Stimulated activated CD8-positive, alpha-beta memory T cell treated with anti-CD3 and anti-CD28 coated beads, Interleukin-7, amount 100 ng/mL, for 48 hours (primary cell): ENCODE measurements at regions not wholly inside any gene's neighbourhood (a gene's known extent, or its start where the extent isn't known, plus 50 kb on each side); places are given as distances from the start of the nearest gene placed in this dataset.

Experiments used
- DNase-seq, 2 donors: peaks; one replicate each; pipeline ENCODE4 v3.0.0-alpha.2; 2020; ENCODE audit warnings: low read depth in 1 of 2; ENCODE audit errors: extremely low read depth in 1 of 2

DNA sequence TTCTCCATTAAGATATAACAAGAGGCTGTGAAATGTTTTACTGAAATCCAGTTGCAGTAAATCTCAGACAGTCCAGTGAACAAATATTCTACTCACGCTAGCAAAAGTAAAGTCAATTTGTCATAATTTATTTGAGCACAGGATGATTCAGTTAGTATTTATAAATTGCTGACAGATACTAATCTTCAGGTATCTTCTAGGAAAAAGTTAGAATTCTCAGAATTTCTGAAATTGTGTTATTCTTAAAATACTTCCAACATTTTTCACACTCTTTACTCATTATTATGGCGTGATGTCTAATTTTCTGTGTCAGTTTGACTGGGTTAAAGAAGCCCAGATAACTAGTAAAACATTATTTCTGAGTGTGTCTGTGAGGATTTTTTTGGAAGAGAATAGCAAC lies 460.2 kb upstream of the ACVR2A start:
- DNase-seq, result no peak

DNA sequence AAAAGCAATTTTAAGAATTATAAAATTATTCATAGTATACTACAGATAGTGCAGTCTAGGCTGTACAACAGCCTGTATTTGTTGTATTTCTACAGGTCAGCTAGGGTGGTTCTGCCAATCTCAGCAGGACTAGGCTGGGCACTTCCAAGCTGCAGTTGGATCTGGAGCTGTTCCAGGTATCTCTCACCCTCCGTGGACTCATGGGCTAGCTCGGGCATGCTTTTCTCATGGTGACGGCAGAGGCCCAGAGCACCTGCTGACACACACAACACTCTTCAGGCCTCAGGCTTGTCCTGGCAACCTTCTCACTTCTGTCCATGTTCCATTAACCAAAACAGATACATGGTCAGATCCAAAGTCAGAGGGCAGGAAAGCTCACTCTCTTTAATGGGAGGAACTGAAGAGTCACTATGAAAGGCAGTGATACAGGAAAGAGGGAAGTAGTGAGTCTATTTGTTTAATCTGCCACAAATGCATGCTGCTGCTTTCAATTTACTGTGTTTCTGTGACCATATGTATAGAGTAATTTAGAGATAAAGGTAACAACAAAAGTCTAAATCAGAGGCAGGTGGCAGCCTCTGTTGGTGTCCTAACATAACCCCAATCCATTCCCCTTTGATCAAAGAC lies 462.4 kb upstream of the ACVR2A start:
- no peak for DNase-seq

DNA sequence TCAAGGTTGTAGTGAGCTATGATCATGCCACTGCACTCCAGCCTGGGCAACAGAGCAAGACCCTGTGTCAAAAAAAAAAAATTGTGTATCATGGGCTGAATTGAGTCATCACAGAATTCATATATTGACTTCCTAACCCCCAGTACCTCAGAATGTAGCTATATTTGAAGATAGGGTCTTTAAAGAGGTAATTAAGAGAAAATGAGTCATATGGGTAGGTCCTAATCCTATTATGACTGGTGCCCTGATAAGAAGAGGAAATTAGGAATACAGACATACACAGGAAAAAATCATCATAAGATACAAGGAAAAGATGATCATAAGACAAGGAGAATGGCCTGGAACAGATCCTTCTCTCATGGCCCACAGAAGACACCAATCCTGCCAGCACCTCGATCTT lies 466.4 kb upstream of the ACVR2A start:
- DNase-seq, result no peak

GRCh38 chr2:147375073-147375472 lies 469.8 kb upstream of the ACVR2A start:
- DNase-seq, result no peak

DNA sequence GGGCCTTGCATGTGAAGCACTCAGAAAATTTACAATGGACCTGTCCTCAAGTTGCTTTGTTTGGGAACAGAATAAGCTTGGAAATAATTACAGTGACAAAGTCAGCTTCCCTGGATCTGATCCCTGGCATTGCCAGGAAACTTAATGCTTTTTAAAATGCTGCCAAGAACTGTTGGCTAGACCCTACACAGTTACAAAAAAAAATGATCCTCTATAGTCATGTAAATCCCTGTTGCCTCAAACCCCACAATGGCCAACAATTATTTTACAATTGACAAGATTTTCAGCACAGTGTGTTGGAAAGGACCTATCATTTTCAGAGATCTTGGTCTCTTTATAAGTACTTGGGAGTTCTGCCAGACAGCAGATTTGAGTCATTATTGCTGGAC lies 470.4 kb upstream of the ACVR2A start:
- no peak for DNase-seq

DNA sequence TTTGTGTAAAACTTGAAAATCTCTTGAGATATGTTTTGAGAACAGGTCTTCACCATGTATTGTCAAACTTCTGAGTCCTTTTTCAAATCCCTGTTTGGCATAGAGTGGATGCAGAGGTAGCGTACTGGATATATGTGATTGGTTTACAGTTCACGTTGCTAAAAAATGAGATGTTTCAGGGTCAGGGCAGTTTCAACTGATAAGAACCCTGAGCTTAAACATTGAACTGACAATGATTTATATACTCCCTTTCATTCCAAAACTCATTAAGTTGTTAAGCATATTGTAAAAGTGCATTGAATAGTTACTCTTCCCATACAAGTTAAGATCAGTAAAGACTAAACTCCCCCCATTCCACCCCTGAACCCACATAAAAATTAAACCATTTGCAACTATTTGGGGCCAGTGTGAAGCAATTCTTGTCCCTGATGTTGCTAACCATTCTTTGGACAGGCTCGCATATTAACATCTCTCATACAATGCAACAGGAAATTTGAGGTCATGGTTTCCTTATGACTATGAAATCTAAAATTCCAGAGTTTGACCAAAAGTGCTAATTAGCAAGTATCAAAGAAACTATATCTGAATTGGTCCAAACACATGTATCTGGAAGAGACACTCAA lies 470.9 kb upstream of the ACVR2A start:
- DNase-seq, result no peak

DNA sequence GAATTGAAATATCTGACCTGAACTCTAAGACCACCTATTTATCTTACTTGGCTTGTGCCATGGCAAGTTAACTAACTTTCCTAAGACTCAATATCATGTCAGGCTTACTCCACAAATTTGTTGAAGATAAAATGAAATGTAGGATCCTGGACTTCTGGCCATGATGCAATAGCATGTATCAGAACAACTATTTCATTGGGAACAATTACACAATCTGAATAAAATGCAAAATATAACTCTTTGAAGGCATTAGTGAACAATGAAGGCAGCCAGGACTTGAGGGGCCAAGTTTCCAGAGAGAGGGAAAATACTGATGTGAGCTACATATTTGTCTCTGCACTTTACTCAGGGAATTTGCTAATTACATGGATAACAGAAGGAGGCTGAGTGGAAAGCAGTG lies 476.5 kb upstream of the ACVR2A start:
- no peak for DNase-seq

GRCh38 chr2:147366279-147366678 lies 478.6 kb upstream of the ACVR2A start:
- DNase-seq, result no peak

DNA sequence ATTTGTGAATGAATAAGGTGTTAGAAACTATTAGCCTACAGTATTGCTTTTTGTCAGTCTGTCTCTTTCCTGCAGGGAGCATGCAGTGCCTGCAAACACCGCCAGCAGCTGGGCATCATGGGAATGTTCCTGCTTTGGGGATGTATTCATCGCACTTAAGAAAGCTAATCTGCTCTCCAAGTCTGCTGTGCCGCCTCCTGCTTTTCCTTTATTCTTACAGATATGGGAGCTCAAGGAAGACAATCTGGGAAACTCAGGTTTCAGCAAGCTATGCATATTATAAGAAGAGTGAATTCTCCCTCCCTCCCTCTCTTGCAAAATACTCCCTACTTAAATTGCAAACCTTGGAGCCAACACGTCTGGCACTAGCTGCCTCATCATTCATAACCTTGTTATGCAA lies 479.2 kb upstream of the ACVR2A start:
- no peak for DNase-seq

DNA sequence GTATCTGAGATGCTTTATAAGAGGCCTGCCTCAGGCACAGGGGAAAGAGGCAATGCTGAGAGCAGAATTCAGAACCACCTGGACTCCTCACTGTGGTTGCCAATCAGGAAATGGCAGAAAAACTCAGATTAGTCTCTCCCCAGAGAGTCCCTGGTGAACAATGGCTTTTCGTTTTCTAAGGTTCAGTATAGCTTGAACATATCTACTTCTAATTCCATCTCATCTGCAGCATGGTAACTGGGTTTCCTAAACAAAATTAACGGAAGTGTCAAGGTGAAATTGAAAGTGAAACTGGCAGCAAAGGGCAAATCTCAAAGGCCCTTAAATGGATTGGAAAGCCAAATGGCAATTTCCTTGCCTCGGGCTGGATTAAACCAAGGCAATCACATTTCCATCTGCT lies 480.2 kb upstream of the ACVR2A start:
- no peak for DNase-seq

- DNase-seq, result no peak
These were observed 481.6 kb upstream of the ACVR2A start for GRCh38 chr2:147363181-147363580.

DNA sequence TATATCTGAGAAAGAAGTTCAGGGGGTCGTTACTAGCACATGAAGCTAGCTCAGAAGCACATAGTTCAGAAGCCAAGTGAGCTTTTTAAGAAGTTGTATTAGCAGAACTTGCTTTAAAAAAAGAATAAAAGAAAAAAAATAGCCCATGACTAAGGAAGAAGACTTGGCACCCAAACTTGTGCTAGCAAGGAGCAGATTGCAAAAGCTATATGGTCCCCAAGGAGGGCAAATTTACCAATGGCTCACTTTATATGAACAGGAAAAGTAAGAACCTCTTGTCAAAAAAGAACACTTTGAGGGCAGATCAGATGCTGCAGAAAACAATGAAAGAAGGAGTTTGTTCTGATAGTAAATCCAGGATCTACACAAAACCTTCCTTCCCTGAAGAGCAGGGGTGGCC lies 486.5 kb upstream of the ACVR2A start:
- no peak for DNase-seq

- no peak for DNase-seq
These were observed 488.7 kb upstream of the ACVR2A start for GRCh38 chr2:147356157-147356556.

DNA sequence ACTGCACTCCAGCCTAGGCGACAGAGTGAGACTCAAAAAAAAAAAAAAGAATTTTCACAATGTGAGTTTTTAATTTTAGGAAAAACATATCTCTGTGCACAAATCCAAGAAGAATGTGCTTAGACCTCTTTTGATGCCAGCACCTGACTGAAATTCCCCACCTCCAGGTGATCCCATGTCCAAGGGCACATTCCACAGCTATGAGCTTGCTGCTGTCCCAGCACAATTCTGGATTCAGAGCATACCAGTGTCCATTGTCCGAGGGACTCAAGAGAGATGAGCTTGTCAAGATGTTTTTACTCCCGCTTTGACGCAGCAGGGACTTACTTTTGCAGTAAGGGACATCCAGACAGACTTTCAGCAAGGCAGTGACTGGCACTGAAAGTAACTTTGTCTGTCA lies 489.1 kb upstream of the ACVR2A start:
- DNase-seq, result no peak

DNA sequence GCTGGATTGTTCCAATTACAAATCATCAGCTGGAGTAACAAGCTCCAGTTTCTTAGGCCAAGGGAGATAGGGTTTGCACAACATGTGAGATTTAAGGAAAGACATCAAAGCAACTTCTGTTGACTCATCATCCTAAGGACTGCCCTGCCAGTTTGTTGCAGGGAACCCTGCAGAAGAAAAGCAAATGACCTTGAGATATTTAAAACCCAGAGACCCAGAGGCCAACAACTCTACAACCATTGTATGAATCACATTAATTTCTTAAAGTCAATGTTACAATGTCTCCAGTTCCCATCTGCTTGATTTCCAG lies 491.8 kb upstream of the ACVR2A start:
- DNase-seq, result no peak

- DNase-seq, result no peak
These were observed 492.4 kb upstream of the ACVR2A start for GRCh38 chr2:147352264-147353071.

DNA sequence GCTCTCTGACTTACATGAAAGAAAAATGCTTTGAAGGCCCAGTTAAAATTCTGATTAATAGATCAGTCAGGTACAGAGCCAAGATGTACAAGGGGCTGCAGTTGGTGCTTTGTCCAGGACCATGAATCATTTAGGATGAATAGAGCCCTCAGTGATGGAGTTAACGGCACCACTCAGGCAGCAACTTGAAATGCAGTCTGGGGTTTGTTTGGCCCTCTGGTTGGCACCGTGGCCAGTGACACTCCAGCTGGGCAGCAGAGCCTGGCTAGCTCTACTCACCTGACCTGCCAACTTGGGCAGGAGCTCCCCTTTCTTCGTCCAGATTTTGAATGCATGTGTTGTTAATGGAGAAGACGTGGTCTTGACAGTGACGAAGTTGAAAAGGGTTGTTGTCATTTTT lies 493.0 kb upstream of the ACVR2A start:
- DNase-seq, result no peak

GRCh38 chr2:147348931-147349555 lies 495.8 kb upstream of the ACVR2A start:
- DNase-seq, result no peak

DNA sequence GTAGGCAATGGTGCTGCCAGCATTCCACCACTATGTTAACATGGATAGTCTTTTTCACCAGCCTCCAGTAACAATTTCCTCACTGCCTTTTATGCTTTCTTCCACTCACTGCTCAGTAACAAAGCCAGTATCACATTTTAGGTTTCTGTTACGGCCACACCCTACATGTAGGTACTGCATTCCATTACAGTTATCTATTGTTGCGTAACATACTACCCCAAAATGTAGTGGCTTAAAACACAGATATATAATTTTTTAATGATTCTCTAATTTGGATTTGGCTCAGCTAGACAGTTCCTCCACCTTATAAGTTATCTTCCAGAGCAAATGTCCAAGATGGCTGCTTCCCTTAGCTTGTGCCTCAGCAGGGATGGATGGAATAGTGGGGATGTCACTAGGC lies 498.7 kb upstream of the ACVR2A start:
- no peak for DNase-seq

GRCh38 chr2:147345246-147345645 lies 499.6 kb upstream of the ACVR2A start:
- no peak for DNase-seq

GRCh38 chr2:147342329-147342728 lies 502.5 kb upstream of the ACVR2A start:
- DNase-seq, result no peak
